GM19468 (cell line): ENCODE measurements at regions not wholly inside any gene's neighbourhood (a gene's known extent, or its start where the extent isn't known, plus 50 kb on each side); places are given as distances from the start of the nearest gene placed in this dataset.

Experiments
- ATAC-seq: cut with Tn5 transposase; IDR thresholded peaks from one replicate; pipeline ENCODE4 v1.9.1; 2021; ENCODE audit warnings: mild to moderate bottlenecking, moderate library complexity, moderate number of reproducible peaks; ENCODE audit not compliant: unreplicated experiment; ENCODE audit errors: extremely low read depth

GRCh38 chr2:107018366-107018765 lies 132.4 kb upstream of the ST6GAL2 start:
- no peak for ATAC-seq

DNA sequence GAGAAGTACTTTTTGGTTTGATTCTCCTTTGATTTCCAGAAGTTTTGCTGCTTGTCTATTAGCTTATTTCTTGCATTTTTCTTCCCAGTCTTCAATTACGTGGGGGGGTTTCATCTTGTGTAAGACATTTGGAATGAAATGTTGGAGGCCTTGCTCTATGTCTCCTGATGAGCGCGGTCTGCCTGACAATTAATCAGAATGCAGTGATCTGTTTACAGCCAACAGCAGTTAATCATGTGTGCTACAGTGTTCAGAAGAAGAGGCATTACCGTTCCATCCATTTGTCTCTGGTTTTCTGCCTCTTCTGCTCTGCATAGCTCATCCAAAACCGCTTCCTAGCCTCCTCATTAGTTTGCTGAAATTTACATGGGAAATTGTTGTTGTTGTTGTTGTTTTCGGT lies 134.4 kb upstream of the ST6GAL2 start:
- ATAC-seq = no peak

DNA sequence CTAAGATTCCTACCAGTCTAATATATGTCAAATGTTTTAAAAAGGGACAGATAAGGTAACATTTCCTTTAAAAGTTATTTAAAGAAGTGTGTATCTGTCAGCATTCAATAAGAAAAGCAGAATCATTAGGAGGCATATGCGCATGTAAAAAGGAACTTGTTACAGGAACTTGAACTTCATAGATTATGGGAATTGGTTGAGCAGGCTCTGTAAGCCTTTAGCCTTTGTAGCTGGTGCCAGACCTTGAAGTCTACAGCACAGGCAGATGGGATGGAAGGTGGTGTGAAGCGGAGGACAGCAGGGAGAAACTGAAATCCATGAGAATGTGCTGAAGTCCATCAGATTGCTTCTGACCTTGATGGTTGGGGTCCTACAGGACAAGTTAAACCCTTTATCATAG lies 138.3 kb upstream of the ST6GAL2 start:
- no peak for ATAC-seq

GRCh38 chr2:107025291-107025857 lies 139.4 kb upstream of the ST6GAL2 start:
- no peak for ATAC-seq

- ATAC-seq = no peak
Measured at GRCh38 chr2:107025869-107026380, 140.0 kb upstream of the ST6GAL2 start.

DNA sequence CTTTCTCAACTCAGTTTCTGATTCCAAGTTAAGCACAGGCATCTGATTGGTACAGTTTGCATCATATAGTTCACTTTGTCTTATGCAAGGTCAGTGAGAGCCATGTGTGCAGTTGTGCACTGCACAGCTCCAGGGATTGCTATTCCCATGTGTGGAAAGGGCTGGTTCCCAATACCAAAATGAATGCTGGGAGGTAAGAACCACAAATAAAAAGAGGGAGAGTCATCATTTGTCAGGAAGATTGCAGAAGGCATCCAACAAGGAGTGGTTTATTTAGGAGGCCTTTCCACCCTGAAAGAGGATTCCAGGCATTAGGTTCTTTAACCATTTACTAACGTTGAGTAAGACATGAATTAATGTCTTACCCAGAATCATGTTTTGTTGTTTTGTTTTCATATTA lies 141.2 kb upstream of the ST6GAL2 start:
- ATAC-seq = no peak

GRCh38 chr2:107027810-107028209 lies 141.8 kb upstream of the ST6GAL2 start:
- ATAC-seq = no peak

GRCh38 chr2:107028661-107029060 lies 142.7 kb upstream of the ST6GAL2 start:
- no peak for ATAC-seq

- ATAC-seq = no peak
Measured at GRCh38 chr2:107036293-107036692, 150.3 kb upstream of the ST6GAL2 start.

DNA sequence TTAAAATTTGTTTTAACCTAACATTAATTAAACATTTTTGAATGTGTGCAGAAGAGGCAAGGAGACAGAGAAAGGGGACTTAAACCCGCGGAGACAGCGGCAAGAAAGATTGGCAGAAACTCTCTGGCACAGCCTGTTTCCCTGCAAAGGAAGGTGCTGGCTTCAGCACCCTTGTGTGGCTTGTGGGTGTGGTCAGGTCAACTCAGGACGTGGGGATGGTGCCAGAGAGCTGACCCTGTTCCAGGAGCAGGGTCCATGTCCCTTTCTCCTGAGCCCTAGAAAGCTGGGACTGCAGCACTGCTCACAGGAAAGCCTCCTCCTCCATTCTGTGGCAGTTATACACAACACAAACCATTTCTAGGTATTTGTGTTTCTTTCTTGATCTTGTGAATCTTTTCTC lies 176.2 kb upstream of the ST6GAL2 start:
- ATAC-seq = no peak

- no peak for ATAC-seq
Measured at GRCh38 chr2:107062599-107063220, 176.7 kb upstream of the ST6GAL2 start.

- no peak for ATAC-seq
Measured at GRCh38 chr2:107063228-107063627, 177.3 kb upstream of the ST6GAL2 start.

DNA sequence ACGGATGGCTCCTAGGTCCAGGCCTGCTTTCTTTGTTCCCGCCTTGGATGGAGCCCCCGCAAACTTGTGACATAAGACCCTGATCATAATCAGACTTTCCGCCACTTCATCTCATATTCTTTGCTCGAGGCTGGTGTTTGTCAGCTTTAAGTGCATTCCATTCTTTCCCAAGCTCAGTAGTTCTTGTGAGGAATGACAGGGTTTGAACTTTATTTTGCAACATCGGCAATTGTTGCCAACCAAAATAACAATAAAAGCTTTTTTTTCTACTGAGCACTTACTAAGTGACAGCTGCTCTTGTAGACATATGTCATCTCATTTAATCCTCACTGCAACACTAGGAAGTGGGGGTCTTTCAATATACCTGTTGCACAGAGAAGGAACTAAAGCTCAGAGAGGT lies 178.8 kb upstream of the ST6GAL2 start:
- no peak for ATAC-seq

DNA sequence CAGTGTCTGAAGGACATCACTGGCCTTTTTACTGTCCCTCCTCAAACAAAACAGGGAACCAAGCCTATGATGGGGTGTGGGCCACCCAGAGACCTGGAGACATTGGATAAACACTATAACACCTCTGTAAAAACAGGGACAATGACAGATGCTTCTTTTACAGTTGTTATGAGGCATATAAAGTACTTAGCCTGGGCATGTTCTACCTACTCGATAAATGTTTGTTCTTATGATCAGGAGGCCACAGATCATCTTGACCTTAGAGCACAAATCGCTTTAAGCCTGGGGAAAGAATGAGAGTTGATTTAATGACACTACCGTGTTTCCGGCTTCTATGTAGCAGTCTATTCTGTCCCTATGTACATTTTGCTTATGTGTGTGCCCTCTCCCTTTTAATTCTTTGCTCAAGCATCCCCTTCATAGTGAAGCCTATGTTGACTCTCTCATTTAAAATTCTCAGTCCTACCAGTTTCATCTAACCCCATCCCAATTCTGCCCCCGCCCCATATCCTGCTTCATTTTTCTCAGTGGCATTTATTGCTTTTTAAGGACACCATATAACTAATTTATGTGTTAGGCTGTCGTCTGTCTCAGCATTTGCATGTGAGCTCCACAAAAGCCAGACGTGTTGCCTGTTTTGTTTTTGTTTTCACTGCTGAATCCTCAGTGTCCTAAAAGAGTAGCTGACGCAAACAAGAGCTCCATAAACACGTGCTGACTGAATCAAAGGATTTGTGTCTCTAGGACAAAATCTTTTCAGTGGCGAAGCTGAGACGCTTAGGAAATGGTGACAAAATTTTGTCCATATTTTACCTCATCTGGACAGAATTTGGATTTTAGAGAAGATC lies 182.3 kb upstream of the ST6GAL2 start:
- ATAC-seq = no peak

- no peak for ATAC-seq
Measured at GRCh38 chr2:107069890-107070289, 183.9 kb upstream of the ST6GAL2 start.

DNA sequence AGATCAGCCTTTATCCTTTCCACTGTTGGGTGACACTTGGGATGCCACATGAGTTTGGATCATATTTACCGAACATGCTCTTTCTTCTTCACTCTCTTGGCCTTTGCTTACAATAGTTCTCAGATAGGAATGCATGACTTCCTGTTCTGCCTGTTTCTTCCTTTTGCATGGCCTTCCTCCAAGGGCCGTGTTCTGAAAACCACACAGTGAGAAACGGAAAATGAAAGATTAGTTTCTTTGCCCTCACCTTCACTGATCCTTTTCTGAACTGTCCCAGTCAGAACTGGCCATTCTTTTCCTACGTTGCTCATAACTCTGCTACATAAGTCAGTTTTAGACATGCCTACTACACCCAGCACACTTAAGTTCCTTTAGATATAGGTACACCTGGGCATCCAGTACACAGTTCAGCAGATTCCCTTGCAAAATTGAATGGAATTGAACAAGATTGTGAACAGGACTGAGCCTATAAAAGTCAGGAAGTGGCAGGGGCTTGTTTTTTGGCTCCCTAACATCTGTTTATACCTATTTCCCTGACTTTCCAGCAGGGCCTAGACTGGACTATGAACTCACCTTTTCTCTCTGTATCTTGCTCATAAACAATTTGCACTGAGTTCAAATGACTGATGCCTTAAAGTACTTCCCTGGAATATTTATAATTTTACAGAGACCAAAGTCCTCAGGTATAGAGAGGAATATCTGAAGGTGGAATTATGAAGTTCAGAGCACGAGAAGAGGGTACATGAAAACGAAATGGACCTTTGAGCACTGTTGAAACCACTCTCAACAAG lies 186.4 kb upstream of the ST6GAL2 start:
- ATAC-seq = no peak

DNA sequence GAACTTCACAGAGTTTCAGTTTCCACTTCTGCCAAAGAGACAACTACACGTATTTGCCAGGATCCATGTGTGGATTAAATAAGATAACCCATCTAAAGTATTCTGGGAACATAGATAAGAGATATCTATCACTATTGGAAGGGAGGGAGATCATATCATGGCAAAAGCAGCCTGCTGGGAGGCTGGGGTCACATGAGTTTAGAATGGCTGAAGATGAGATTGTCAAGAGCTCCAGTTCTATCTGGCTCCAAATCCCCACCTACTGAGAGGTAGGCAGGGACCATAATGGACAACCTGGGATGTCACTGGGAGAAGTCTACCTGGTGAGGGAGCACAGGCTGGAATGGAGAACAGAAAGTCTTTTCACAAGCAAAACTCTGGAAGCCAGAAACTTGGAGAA lies 192.6 kb upstream of the ST6GAL2 start:
- no peak for ATAC-seq

DNA sequence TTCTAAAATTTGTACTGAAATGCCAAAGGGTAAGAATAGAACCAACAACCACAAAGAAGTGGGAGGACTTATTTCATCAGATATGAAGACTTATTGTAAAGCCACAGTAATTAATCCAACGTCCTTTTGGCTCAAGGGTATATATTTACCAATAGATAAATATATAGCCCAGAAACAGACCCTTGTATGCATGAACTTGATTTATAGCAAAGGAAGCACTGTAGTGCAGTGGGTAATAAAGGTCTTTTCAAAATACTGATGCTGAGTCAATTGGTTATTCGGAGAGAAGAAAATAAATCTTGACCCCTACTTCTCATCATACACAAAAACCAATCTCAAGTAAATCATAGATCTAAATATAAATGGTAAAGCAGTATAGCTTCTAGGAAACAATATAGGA lies 200.5 kb upstream of the ST6GAL2 start:
- ATAC-seq = no peak

DNA sequence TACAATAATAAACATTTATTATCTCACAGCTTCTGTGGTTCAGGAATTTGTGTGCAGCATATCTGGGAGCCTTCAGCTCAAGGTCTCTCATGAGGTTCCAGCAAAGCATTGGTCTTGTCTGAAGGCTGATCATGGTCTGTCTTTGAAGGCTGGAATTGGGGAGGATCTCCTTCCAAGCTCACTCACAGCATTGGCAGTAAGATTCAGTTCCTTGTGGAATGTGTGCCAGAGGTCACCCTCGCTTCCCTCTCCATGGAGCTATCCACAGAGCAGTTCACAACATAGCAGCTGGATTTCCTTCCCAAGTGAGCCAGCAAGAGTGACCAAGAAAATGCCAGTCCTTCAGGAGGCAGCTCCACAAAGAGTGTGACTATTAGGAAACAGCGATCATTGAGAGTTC lies 202.2 kb upstream of the ST6GAL2 start:
- ATAC-seq = no peak

GRCh38 chr2:107091163-107091864 lies 205.3 kb upstream of the ST6GAL2 start:
- no peak for ATAC-seq
